Kidney glomerular epithelial cell (primary cell): ENCODE measurements at regions not wholly inside any gene's neighbourhood (a gene's known extent, or its start where the extent isn't known, plus 50 kb on each side); places are given as distances from the start of the nearest gene placed in this dataset.

Source experiments
- DNase-seq: peaks from one replicate; lab custom pipeline; 2025; lab: John Stamatoyannopoulos, UW

- DNase-seq, result no peak
Observed at GRCh38 chr5:110112348-110112747, 422.6 kb downstream of the MAN2A1 start.

GRCh38 chr5:110115503-110115902, 425.8 kb downstream of the MAN2A1 start:
- DNase-seq, result no peak

- DNase-seq, result no peak
Observed at GRCh38 chr5:110116539-110116938, 426.8 kb downstream of the MAN2A1 start.

- no peak for DNase-seq
Observed at GRCh38 chr5:110134963-110135935, 445.5 kb downstream of the MAN2A1 start.

GRCh38 chr5:110150199-110150598, 460.5 kb downstream of the MAN2A1 start:
- no peak for DNase-seq

- DNase-seq, result no peak
Observed at GRCh38 chr5:110159202-110159601, 469.5 kb downstream of the MAN2A1 start.

GRCh38 chr5:110161162-110161561, 471.4 kb downstream of the MAN2A1 start:
- no peak for DNase-seq

- DNase-seq, result no peak
Observed at GRCh38 chr5:110165366-110165765, 475.6 kb downstream of the MAN2A1 start.

- no peak for DNase-seq
Observed at GRCh38 chr5:110167384-110167783, 477.7 kb downstream of the MAN2A1 start.

- no peak for DNase-seq
Observed at GRCh38 chr5:110169461-110169860, 479.7 kb downstream of the MAN2A1 start.

- DNase-seq, result no peak
Observed at GRCh38 chr5:110177729-110178128, 488.0 kb downstream of the MAN2A1 start.

GRCh38 chr5:110179321-110179720, 489.6 kb downstream of the MAN2A1 start:
- DNase-seq, result no peak

- no peak for DNase-seq
Observed at GRCh38 chr5:110194191-110194590, 504.5 kb downstream of the MAN2A1 start.

GRCh38 chr5:110195288-110195687, 505.6 kb downstream of the MAN2A1 start:
- DNase-seq, result no peak

- no peak for DNase-seq
Observed at GRCh38 chr5:110201791-110202190, 512.1 kb downstream of the MAN2A1 start.

GRCh38 chr5:110203661-110204060, 513.9 kb downstream of the MAN2A1 start:
- DNase-seq, result no peak

- DNase-seq, result no peak
Observed at GRCh38 chr5:110209401-110209800, 517.1 kb downstream of the TMEM232 start.

- DNase-seq, result no peak
Observed at GRCh38 chr5:110218981-110219380, 507.5 kb downstream of the TMEM232 start.

- DNase-seq, result no peak
Observed at GRCh38 chr5:110219769-110220168, 506.7 kb downstream of the TMEM232 start.

GRCh38 chr5:110221036-110221435, 505.4 kb downstream of the TMEM232 start:
- no peak for DNase-seq

- DNase-seq, result no peak
Observed at GRCh38 chr5:110224050-110224449, 502.4 kb downstream of the TMEM232 start.

- DNase-seq, result no peak
Observed at GRCh38 chr5:110225949-110226348, 500.5 kb downstream of the TMEM232 start.

GRCh38 chr5:110239786-110240185, 486.7 kb downstream of the TMEM232 start:
- no peak for DNase-seq

- DNase-seq, result no peak
Observed at GRCh38 chr5:110242950-110243349, 483.5 kb downstream of the TMEM232 start.
